Neural cell (in vitro differentiated cells): ENCODE measurements at regions not wholly inside any gene's neighbourhood (a gene's known extent, or its start where the extent isn't known, plus 50 kb on each side); places are given as distances from the start of the nearest gene placed in this dataset.

Experiments used
- H2AFZ ChIP-seq: fragments of 200-600, 300-800 bp; sonication (generic), shearing (Covaris generic); 2 replicates; pipeline ENCODE4 v1.6.0; 2014; ENCODE audit warnings: low read depth, mild to moderate bottlenecking, antibody characterized with exemption, low read length, moderate library complexity
- H3F3A ChIP-seq: fragments of 200-600 bp; shearing (Covaris generic); 2 replicates; pipeline ENCODE4 v1.6.1; 2016; ENCODE audit warnings: mild to moderate bottlenecking, moderate library complexity, mixed read lengths, antibody characterized with exemption, low read length; ENCODE audit not compliant: insufficient read depth, poor library complexity, severe bottlenecking
- H3K27ac ChIP-seq: fragments of 200-600, 300-800 bp; sonication (generic), shearing (Covaris generic); 2 replicates; pipeline ENCODE4 v1.5.1; 2014; ENCODE audit warnings: mild to moderate bottlenecking, low read length, moderate library complexity
- H3K27me3 ChIP-seq: fragments of 300-800, 200-600 bp; sonication (generic), shearing (Covaris generic); 2 replicates; pipeline ENCODE4 v1.6.0; 2014; ENCODE audit warnings: mild to moderate bottlenecking, low read depth, low read length, moderate library complexity; ENCODE audit not compliant: insufficient read depth
- H3K36me3 ChIP-seq: fragments of 300-800, 200-600 bp; sonication (generic), shearing (Covaris generic); 2 replicates; pipeline ENCODE4 v1.5.1; 2014; ENCODE audit warnings: mild to moderate bottlenecking, antibody characterized with exemption, low read length, moderate library complexity; ENCODE audit not compliant: insufficient read depth
- H3K4me2 ChIP-seq: fragments of 300-800, 200-600 bp; sonication (generic), shearing (Covaris generic); 2 replicates; pipeline ENCODE4 v1.6.0; 2014; ENCODE audit warnings: mild to moderate bottlenecking, low read length
- H3K4me3 ChIP-seq: fragments of 300-800, 200-600 bp; sonication (generic), shearing (Covaris generic); 2 replicates; pipeline ENCODE4 v1.5.1; 2014; ENCODE audit warnings: mild to moderate bottlenecking, low read length, moderate library complexity
- H3K79me2 ChIP-seq: fragments of 200-600 bp; shearing (Covaris generic); replicated peaks from 2 replicates; pipeline ENCODE4 v1.6.0; 2014; ENCODE audit warnings: mild to moderate bottlenecking, low read length, moderate library complexity; ENCODE audit not compliant: insufficient read depth
- H3K9ac ChIP-seq: fragments of 300-800, 200-600 bp; sonication (generic), shearing (Covaris generic); 2 replicates; pipeline ENCODE4 v1.6.1; 2016; ENCODE audit warnings: mild to moderate bottlenecking, low read length, mixed read lengths
- H3K9me2 ChIP-seq: fragments of 200-600 bp; shearing (Covaris generic); 2 replicates; pipeline ENCODE4 v1.6.1; 2016; ENCODE audit warnings: mild to moderate bottlenecking, low read length, mixed read lengths; ENCODE audit not compliant: insufficient read depth
- H3K9me3 ChIP-seq: fragments of 200-600, 300-800 bp; sonication (generic), shearing (Covaris generic); 2 replicates; pipeline ENCODE4 v1.6.1; 2016; ENCODE audit warnings: mild to moderate bottlenecking, mixed run types, low read length, moderate library complexity, mixed read lengths
- H4K20me1 ChIP-seq: fragments of 200-600 bp; shearing (Covaris generic); 2 replicates; pipeline ENCODE4 v1.6.1; 2016; ENCODE audit warnings: mild to moderate bottlenecking, mixed run types; ENCODE audit not compliant: insufficient read depth
- EP300 ChIP-seq: fragments of 450-650 bp; conservative IDR thresholded peaks from 2 replicates; pipeline ENCODE4 v1.6.1; 2014; ENCODE audit warnings: antibody characterized with exemption, mild to moderate bottlenecking, moderate library complexity; ENCODE audit not compliant: poor library complexity, severe bottlenecking
- EZH2 ChIP-seq: fragments of 200-600, 300-800 bp; shearing (Covaris generic), sonication (generic); IDR thresholded peaks from 2 replicates; pipeline ENCODE4 v1.6.1; 2014; ENCODE audit warnings: antibody characterized with exemption, low read length, borderline replicate concordance, mild to moderate bottlenecking; ENCODE audit not compliant: insufficient read depth, poor library complexity, severe bottlenecking
- MXI1 ChIP-seq: fragments of 450-650 bp; conservative IDR thresholded peaks from 2 replicates; pipeline ENCODE4 v1.6.1; 2014; ENCODE audit warnings: antibody characterized with exemption, mild to moderate bottlenecking; ENCODE audit not compliant: poor library complexity, severe bottlenecking
- POLR2AphosphoS5 ChIP-seq: IDR thresholded peaks from 2 replicates; pipeline ENCODE4 v1.6.1; 2012
- RAD21 ChIP-seq: fragments of 450-650 bp; conservative IDR thresholded peaks from 2 replicates; pipeline ENCODE4 v1.6.1; 2014; ENCODE audit warnings: antibody characterized with exemption, mild to moderate bottlenecking, moderate library complexity
- SMC3 ChIP-seq: fragments of 450-650 bp; conservative IDR thresholded peaks from 2 replicates; pipeline ENCODE4 v1.6.1; 2014; ENCODE audit warnings: antibody characterized with exemption, mild to moderate bottlenecking, moderate library complexity; ENCODE audit not compliant: poor library complexity
- TAF1 ChIP-seq: IDR thresholded peaks from 2 replicates; pipeline ENCODE4 v1.6.1; 2012; ENCODE audit warnings: low read depth
- TF ChIP-seq, protein P1 (sequence below): IDR thresholded peaks from 2 replicates; pipeline ENCODE4 v1.6.1; 2012; ENCODE audit warnings: borderline replicate concordance
- TF ChIP-seq, protein P2 (sequence below): fragments of 450-650 bp; IDR thresholded peaks from 2 replicates; pipeline ENCODE4 v1.5.1; 2014; ENCODE audit warnings: antibody characterized with exemption, mild to moderate bottlenecking, moderate library complexity; ENCODE audit not compliant: poor library complexity, severe bottlenecking

GRCh38 chr10:90612276-90612675 lies 245.6 kb downstream of the HTR7 start:
- Histone ChIP-seq H4K20me1 (no peaks in the 10 kb centered on the region), H3K9me2 (no peaks in the 10 kb centered on the region), H3K4me3 (no peak overlapping the region), H3F3A (no peaks in the 10 kb centered on the region), H3K36me3 (no peaks in the 10 kb centered on the region), H3K9ac (no peak overlapping the region), H3K27ac (no peak overlapping the region), H3K4me2 (no peak overlapping the region), H3K9me3 (no peaks in the 10 kb centered on the region), H3K27me3 (no peaks in the 10 kb centered on the region), H3K79me2 (no peaks in the 10 kb centered on the region), H2AFZ (no peak overlapping the region)
- TF ChIP-seq POLR2AphosphoS5, result no peak
- TF ChIP-seq, protein P1, sequence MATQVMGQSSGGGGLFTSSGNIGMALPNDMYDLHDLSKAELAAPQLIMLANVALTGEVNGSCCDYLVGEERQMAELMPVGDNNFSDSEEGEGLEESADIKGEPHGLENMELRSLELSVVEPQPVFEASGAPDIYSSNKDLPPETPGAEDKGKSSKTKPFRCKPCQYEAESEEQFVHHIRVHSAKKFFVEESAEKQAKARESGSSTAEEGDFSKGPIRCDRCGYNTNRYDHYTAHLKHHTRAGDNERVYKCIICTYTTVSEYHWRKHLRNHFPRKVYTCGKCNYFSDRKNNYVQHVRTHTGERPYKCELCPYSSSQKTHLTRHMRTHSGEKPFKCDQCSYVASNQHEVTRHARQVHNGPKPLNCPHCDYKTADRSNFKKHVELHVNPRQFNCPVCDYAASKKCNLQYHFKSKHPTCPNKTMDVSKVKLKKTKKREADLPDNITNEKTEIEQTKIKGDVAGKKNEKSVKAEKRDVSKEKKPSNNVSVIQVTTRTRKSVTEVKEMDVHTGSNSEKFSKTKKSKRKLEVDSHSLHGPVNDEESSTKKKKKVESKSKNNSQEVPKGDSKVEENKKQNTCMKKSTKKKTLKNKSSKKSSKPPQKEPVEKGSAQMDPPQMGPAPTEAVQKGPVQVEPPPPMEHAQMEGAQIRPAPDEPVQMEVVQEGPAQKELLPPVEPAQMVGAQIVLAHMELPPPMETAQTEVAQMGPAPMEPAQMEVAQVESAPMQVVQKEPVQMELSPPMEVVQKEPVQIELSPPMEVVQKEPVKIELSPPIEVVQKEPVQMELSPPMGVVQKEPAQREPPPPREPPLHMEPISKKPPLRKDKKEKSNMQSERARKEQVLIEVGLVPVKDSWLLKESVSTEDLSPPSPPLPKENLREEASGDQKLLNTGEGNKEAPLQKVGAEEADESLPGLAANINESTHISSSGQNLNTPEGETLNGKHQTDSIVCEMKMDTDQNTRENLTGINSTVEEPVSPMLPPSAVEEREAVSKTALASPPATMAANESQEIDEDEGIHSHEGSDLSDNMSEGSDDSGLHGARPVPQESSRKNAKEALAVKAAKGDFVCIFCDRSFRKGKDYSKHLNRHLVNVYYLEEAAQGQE, result no peak
- TF ChIP-seq RAD21, result no peak
- no peak for TF ChIP-seq TAF1
- TF ChIP-seq, protein P2, sequence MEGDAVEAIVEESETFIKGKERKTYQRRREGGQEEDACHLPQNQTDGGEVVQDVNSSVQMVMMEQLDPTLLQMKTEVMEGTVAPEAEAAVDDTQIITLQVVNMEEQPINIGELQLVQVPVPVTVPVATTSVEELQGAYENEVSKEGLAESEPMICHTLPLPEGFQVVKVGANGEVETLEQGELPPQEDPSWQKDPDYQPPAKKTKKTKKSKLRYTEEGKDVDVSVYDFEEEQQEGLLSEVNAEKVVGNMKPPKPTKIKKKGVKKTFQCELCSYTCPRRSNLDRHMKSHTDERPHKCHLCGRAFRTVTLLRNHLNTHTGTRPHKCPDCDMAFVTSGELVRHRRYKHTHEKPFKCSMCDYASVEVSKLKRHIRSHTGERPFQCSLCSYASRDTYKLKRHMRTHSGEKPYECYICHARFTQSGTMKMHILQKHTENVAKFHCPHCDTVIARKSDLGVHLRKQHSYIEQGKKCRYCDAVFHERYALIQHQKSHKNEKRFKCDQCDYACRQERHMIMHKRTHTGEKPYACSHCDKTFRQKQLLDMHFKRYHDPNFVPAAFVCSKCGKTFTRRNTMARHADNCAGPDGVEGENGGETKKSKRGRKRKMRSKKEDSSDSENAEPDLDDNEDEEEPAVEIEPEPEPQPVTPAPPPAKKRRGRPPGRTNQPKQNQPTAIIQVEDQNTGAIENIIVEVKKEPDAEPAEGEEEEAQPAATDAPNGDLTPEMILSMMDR, result no peak
- no peak for TF ChIP-seq EP300
- no peak for TF ChIP-seq EZH2
- no peak for TF ChIP-seq SMC3
- no peak for TF ChIP-seq MXI1

- Histone ChIP-seq H3K9me2 (no peaks in the 10 kb centered on the region), H3K9ac (no peak overlapping the region), H3K36me3 (no peaks in the 10 kb centered on the region), H3K27me3 (no peaks in the 10 kb centered on the region), H3K27ac (no peak overlapping the region), H2AFZ (no peak overlapping the region), H3K79me2 (no peaks in the 10 kb centered on the region), H3F3A (no peaks in the 10 kb centered on the region), H4K20me1 (no peaks in the 10 kb centered on the region), H3K9me3 (no peaks in the 10 kb centered on the region), H3K4me2 (no peak overlapping the region), H3K4me3 (no peak overlapping the region)
- TF ChIP-seq POLR2AphosphoS5 (no peak), EZH2 (no peak), SMC3 (no peak), MXI1 (no peak), TAF1 (no peak), EP300 (no peak), RAD21 (no peak)
- TF ChIP-seq, protein P1, result no peak
- TF ChIP-seq, protein P2, result no peak
Measured at GRCh38 chr10:90614631-90615030, 243.2 kb downstream of the HTR7 start.
